Activated CD4-positive, alpha-beta T cell treated with anti-CD3 and anti-CD28 coated beads for 4 hours (primary cell): ENCODE measurements at regions not wholly inside any gene's neighbourhood (a gene's known extent, or its start where the extent isn't known, plus 50 kb on each side); places are given as distances from the start of the nearest gene placed in this dataset.

Experiments used
- DNase-seq, 2 donors: peaks; one replicate each; pipeline ENCODE4 v3.0.0-alpha.2; 2020

DNA sequence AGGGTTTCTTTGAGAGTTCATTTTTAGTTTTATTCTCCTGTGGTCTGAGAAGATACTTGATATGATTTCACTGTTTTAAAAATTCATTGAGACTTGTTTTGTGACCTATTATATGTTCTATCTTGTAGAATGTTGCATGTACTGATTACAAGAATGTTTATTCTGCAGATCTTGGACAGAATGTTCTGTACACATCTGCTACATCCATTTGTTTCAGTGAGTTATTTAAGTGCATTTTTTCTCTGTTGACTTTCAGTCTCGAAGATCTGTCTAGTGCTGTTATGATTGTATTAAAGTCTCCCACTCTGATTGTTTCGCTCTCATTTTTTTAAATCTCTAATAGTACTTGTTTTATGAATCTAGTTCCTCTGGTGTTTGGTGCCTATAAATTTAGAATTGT lies 1319.8 kb downstream of the TMEM121 start:
- DNase-seq, result no peak

DNA sequence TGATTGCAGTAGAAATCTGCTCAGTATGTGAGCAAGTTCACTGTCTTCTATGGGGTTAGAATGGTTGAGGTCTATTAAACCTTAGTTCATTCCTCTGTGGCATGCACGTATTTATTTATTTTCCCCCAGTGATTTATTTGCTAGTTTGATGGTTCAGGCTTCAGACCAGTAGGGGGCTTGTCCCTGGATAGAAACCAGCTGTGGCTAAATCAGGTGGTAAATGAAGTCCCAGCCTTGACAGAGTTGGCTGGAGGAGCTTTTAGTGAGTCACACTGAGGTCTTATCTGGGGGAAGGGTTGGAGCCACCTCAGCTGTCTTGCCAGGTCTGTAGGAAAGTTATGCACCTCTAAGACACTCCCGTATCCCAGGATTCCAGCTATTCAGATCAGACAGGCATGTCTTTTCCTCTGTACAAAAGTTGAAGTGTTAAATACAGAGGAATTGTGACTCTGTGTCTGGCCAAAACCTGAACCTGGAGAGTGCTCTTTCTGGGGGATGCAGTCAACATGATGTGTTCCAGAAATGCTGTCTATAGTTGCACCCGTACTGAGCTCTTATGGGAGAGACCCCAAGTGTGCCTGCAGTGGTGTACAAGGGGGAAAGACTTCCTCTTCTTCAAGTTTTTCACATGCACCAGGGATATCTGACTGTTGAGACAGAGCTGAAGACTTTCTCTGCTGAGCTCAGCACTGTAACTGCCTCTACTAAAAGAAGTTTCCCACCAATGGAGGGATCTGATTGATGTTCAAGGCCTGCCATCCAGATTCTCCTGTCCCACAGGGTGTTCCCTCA lies 1322.1 kb downstream of the TMEM121 start:
- DNase-seq, result peak in 1 of 2 donors; percentile 7

DNA sequence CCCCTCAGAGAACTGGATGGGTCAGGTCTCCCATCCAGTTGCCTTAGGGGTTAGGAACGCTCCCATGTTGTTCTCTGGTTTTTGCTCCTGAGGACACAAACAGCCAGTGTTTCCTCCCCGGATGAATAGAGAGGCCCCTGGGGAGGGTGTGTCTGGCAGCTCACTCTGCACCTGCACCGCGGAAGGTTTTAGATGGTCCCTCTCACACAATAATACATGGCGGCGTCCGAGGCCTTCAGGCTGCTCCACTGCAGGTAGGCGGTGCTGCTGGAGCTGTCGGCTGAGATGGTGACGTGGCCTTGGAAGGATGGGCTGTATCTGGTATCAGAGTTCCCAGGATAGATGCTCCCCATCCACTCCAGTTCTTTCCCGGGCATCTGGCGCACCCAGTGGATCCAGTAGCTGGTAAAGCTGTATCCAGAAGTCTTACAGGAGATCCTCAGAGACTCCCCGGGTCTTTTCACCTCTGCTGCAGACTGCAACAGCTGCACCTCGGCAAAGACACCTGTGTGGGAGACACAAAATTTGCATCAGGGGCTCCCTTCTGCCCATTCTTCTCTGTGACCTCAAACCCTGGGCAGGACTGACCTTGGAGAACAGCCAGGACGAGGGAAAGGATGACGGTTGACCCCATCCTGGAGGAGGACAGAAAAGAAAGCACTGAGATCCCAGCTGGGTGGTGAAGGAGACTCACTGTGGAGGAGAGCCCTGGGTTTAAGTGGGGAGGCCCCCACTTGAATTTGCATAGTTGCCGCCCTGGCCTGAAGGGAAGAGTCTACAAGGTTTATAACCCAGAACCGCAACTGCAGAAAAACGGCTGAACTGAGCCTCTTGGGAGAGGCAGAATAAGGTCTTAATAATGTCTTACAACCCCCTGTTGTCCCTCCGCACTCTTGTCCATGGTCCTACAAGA lies 1324.8 kb downstream of the TMEM121 start:
- DNase-seq, result no peak

DNA sequence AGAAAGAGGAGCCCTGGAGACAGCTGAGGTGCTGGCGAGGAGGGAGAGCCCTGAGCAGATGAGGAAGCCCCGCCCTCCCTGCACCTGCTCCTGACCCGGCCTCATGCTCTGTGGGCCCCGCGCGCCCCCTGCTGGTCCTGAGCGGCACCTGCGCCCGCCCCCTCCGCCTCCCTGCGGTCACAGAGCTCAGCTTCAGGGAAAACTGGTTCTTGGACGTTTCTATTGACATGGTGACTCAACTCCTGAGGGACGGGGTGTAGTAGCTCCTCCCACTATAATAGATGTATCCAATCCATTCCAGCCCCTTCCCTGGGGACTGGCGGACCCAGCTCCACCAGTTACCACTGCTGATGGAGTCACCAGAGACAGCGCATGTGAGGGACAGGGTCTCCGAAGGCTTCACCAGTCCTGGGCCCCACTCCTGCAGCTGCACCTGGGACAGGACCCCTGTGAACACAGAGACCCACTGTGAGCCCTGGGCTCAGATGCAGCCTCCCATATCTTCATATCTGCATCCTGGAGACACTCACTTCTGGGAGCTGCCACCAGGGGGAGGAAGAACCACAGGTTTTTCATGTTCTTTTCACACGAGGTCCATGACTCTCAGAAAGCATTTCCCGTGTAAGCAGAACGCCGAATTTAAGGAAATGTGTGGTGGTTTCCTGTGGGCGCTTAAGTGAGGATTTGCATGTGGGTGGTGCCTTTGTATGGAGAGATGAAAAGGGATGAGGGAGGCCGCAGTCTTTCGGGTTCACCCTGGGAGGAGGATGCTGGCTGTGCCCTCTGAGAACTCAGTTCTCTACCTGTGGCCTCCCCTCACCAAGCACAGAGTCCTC lies 1346.4 kb downstream of the TMEM121 start:
- DNase-seq, result peak; percentile 80 to 89

DNA sequence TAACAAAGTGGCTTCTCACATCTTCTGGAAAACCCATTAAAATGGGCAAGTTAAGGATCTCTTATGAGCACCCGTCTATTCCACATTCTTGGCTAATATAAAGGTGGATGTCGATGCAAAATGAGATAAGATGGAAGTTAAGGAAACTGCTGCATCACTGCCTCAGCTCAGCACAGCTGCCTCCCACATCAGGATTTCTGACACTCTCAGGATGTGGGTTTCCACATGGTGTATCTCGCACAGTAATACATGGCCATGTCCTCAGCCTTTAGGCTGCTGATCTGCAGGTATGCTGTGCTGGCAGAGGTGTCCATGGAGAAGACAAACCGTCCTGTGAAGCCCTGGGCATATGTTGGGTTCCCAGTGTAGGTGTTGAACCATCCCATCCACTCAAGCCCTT lies 1348.0 kb downstream of the TMEM121 start:
- DNase-seq, result no peak

DNA sequence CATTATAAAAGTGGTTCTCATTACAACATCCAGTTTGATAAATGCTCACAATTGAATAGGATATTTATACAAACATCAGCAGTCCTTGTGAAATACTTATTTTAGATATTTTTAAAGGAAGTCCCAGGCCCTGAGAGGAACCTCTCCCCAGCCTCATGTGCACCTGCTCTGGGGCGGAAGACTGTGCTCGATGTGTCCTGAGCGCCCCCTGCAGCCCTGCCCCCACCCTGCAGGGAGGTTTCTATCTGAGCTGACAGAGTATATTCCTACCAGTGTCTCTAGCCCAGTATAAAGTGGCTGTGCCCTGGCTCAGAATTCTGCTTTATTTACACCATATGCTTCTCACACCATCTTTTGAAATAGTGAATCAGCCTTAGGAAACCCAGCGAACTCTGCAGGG lies 1349.1 kb downstream of the TMEM121 start:
- DNase-seq, result no peak

DNA sequence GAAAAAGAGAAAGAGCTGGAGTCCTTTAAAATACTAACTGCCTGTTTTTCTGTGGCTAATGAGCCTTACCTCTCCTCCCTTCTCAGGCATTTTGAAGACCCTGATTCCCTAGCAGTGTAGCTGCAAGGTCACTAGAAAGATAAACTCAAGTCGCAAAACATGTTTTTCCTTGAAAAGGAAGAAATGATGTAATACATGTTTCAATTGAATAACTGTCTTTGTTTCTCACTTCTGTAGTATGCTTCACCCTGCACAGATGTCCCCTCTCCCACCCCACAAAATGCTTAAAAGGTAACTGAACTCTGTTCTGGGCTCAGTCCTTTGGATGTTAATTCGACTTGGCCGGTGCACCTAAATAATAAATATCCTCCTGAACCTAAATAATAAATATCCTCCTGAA lies 1350.3 kb downstream of the TMEM121 start:
- DNase-seq, result no peak

DNA sequence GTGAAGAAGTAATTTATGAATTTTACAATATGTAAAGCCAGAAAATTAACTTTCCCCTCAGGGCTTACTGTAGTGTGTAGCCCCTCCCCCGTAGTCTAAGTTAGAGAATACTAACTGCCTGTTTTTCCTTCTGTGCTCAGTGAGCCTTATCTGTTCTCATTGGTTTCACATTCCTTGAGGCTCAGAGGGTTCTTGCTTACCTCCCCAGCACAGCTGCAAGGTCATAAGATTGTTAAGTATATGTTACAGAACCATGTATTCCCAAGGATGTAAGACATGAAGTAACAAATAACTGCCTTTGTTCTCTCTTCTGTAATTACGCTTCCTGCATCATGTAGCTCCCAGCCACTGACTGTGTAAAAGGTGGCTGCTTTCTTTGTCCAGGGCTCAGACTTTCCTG lies 1351.1 kb downstream of the TMEM121 start:
- DNase-seq, result no peak

DNA sequence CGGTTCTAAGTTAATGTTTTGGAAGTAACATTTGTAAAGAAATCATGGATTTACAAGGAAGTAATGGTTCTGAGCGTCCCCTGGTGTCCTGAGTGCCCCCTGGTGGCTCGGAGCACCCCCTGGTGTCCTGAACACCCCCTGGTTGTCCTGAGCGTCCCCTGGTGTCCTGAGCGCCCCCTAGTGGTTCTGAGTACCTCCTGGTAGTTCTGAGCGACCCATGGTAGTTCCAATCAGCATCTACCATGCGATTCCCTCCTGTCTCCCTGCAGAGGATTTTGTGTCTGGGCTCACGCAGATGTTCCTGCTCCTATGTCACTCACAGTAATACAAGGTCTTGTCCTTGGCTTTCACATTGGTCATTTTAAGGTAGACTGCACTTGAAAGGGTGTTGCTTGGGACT lies 1352.9 kb downstream of the TMEM121 start:
- DNase-seq, result peak; percentile 43 to 44

DNA sequence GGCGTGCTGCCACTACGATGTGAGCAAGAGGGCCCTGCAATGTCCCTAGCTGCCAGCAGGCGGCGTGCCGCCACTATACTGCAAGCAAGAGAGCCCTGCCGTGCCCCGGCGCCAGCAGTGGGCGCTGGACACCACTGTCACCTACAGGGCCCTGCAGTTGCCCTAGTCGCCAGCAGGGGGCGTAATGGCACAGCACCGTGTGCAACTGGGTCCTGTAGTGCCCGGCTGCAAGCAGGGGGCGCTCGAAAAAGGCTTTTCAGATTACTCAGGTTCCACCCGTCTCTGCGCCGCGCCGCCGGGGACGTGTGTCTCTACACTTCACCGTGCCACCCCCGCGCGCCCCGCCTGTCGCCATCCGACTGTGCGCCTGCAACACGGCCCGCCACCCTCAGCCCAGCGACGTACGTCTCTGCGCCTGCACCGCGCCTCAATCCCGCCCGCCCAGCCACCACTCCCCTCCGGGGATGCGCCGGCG lies 1356.9 kb downstream of the TMEM121 start:
- DNase-seq, result peak in 1 of 2 donors; percentile 4
